Hematopoietic multipotent progenitor cell treated with erythropoietin and hydrocortisone succinate and interleukin-3 and kit ligand, for 4 days (in vitro differentiated cells): ENCODE measurements at regions not wholly inside any gene's neighbourhood (a gene's known extent, or its start where the extent isn't known, plus 50 kb on each side); places are given as distances from the start of the nearest gene placed in this dataset.

Experiments used
- DNase-seq: peaks from one replicate; pipeline ENCODE4 v3.0.0-alpha.2; 2015

DNA sequence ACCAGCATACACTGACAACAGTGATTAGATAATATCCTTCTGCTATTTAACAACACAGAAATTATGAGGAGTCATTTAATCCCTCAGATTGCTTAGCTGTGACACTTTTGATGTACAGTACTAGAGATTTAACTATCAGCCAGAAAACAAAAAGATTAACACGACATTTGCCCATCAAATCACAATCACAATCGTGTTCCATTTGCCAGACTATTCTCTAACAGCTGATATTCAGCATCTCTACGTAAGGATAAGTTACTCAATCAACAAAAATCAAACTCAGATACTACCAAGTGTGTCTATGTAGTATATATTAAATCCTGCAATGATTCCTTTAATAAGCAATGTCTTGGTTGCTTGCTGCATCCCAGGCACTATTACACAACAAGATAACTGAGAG lies 558.7 kb upstream of the USP15 start:
- DNase-seq: no peak

DNA sequence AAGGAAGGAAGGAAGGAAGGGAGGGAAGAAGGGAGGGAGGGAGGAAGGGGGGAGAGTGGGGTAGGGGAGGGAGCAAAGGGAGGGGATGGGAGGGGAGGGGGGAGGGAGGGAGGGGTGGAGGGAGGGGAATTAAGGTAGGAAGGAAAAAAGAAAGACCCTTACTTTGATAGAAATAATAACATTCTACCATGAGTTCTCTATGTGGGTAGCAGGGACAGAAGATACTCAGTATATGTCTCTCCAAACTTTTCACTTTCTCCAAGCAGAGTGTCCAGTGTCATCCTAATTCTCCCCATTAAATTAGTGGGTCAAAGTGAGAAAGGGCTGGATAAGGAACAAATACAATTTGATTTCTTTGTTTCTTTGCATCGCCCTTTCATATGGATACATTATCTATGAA lies 553.4 kb upstream of the USP15 start:
- DNase-seq: no peak

DNA sequence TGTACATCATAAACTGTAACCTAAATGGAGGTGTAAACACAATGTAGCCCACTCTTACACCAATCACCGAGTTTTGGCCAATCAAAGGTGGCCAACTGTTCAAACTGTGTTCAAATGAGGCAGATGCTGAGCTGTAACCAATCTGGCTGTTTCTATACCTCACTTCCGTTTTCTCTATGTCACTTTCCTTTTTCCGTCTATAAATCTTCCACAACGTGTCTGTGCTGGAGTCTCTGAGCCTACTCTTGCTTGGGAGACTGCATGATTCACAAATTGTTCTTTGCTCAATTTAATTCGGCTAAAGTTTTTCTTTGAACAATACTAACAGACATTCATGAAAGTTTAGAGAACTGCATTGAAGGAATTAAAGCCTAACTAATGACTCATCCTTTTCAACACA lies 547.1 kb upstream of the USP15 start:
- no peak for DNase-seq

DNA sequence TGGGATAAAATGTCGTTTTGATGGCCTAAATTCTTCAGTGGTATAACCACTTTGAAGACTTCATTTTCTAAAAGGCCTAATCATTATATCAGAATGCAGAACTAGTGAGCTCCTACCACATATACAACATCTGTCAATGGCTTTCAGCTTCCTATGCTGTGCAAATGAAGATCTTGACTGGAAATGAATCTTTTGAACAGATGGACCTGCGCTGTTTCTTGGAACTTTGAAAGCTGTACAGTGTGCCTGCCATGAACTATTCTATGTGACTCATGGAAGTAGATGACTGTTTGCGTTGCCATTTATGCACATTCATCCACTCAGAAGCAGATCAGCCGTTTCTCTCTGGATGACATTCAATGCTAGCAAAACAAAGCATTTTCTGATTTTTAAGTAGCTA lies 542.2 kb upstream of the USP15 start:
- DNase-seq: no peak

DNA sequence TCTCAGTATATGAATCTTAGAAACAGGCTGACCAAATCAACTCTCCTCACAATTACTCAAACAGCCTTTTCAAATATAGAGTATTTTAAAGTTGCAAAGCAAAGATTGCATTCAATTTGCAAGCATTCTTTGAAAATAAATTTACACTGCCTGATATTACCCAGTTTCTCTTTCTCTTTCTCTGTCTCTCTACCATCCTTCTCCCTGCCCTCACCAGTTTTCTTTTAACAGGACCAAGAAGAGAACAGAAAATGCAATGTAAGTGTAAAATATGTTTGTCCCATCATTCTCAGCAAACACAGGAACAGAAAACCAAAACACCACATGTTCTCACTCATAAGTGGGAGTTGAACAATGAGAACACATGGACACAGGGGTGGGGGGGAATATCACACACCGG lies 520.3 kb upstream of the USP15 start:
- DNase-seq: no peak

DNA sequence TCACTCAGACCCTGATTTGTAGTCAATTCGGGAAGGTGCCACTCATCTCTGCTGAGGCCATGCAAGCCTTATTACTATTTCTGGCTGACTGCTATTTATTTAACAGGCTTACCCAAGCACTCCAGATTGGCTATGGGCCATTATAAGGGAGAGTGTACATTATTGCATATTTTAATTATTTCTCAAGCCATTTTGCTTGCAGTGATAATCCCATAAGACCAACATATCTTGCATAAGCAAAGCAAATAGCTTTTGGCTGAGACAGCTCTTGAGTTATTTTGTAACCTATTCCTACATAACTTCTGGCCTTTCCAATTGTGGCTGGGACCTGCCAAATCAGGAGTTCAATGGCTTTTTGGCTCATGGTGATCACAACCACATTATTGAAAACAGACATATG lies 509.6 kb upstream of the USP15 start:
- DNase-seq: no peak

DNA sequence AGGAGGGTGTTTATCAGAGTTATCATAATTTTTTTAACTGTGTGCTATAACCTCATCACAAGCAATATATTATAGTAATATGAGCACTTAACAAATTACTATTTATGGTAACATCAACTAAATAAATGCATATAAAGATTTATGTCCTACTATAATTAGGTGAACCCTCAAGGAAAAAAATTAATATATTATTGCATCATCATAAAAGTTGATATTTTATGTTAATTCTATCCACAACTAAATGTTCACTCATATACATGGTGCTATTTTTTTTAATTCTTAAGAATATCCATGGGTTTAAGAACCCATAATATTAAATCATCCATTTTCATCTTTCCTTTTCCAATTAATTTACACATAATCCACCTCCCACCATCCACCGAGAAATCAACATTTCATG lies 506.0 kb upstream of the USP15 start:
- no peak for DNase-seq

DNA sequence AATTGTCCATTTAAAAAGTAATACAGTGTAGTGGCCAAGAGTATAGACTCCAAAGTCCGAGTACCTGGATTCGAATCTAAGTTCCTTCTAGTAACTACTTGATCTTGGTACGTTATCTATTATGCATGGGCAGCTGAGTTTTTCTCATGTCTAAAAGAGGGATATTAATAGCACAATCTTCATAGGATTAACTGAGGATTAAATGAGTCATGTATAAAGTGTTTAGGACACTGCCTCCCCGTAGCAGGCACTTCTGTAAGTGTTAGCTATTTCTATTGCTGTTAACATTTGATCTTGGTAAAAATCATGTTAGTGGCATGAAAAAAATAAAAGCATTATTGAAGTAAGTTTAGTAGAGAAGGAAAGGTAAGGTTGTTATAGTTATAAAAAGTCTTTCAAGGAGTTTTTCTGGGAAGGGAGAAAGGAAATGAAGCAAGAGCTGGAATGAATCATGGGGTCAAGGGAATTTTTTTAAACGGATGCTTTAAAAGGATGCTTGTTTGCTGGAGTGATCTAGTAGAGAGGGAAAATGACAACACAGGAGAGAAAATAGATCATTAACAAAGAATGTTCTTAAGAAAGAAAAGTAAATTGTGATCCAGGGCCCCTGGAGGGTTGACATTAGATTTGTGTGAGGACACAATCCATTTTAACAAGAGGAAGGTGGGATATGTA lies 502.2 kb upstream of the USP15 start:
- no peak for DNase-seq

DNA sequence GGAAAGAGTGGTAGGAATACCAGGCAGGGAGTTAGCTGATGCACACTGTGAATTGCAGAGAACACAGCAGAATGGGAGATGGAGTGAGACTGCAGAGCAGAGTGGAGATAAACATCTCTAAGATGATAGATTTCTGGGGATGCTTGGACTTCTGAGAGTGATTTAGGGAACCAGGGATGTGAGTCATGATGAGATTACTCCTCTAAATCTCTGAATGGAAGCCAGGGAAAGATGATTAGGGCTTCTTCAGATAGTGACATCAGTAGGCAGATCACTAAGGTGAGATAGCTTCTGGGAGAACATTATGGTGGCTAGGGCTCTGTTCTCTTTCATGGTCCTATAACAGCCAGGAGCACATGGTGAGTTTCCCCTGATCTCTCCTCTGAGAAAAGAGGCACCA lies 501.5 kb upstream of the USP15 start:
- DNase-seq: no peak

DNA sequence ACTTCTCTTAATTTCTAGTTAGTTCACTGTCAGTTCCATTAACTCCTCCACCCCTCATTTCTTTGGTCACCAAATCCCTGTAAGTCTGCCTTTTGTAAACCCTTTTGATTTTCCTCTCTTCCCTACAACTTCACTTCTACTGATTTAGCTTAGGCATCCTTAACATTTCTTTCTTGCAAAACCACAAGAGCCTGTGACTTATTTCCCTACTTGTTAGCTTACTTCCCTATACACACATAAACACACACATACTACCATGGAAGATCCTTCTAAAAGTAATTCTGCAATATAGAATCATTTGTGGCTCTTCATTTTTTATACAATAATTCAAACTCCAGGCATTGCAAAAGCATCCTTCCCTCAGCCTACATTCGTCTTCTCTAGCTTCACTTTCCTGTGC lies 494.3 kb upstream of the USP15 start:
- peak; percentile 3 for DNase-seq

DNA sequence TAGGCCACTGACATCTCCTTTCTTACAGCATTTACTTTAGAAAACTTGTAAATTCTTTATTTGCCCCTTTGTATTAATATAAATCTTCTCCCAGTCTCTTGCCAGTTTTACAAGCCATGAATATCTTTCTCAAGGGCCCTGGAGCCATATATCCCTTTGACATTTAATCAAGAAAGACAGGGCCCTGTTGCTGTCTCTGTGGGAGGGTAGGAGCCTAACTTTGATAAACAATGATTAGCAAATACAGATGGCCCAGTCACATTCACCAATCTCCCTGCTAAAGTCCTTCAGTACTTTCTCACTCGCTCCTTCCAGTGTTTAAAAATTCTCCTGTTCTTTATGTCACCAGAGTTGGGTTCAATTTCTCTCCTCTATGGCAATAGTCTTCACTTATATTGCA lies 479.8 kb upstream of the USP15 start:
- no peak for DNase-seq

DNA sequence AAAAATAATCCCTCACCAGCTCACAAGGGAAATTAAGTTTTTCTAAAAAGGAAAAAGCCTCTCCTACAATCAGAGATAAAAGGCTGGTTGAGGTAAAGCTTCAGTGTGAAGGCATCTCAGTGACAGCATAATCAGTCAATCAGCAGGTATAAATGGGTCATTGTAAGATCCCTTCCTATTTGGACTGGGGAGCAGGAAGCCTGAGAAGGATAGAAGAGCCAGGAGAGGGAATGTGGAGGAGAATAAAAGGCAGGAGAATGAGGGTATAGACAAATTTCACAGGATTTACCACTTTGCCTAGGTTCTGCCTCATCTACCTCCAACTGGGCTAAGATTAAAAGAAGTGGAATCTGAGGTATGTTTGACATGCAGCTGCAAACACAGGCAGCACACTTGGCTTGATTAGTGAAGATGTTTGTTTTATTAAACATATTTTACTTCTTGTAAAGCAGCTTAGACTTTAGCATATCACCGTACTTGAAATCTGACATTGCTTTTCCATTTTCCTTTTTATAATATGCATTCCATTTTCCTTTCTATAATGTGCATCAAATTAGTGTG lies 479.1 kb upstream of the USP15 start:
- DNase-seq: no peak

DNA sequence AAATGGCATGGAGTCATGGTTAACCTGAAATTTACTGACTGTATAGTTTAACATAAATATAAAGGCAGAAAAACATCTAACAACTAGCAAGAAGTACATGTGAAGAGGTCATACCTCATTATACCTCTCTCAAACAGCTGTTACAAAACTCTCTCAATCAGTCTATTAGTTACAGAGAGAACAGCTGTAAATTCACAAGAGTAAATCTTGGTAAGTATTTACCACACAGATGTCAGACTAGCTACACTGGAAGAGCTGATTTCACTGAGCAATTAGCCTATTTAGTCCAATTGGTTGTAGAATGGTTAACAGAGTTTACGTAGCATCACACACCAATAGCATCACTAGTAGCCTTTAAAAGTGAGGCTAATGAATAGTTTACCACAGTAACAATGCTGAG lies 463.4 kb upstream of the USP15 start:
- DNase-seq: no peak

DNA sequence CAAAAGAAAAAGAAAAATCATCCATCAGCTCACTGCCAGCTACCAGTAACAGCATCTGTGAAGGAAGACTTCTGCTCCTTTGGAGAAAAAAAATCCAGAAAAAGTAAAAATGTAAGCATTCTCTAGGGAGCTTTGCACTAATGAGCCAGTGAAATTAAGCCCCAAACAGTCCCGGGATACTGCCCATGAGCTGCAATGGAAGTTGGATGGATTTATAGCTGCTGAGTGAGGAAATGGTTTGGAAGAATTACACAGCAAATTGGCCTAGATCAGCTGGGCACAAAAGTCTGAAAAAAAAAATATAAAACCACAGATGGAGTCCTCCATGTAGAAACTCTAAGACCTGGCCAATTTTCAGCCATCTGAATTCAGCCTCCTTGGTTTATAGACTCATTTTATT lies 462.9 kb upstream of the USP15 start:
- no peak for DNase-seq

DNA sequence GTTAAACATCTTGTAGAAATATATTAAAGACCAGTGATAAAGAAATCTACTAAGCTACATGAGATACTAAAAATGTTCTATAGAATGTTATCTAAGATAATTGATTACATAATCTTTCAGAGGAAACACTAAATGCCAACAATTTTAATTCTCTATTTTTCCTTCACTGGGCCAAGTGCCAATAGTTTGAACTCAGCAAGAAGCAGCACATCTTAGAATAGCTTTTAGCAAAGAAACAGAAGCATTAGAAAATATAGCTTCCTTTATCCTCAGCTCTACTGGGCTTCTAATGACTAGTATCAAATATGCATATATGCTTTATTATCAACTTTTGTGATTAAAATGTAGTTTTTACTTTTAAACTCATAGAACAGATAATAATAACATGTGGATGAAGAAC lies 461.4 kb upstream of the USP15 start:
- peak; percentile 10 for DNase-seq

DNA sequence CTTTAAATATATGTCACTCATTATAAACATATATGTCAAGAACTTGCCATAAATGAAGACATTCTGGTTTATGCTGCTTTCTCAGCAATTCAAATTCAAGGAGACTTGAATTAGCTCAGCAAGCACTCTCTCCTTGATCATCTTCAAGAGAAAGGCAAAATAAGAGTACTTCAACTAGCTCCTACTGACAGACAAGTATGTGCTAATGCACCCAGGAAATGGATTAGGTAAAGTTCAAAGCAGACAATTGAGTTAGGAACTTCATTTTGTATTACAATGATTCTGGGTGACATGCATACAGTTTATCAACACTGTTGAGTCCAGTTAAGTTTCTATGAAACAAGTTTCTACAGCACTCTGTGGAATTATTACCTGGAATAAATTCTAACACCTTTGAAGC lies 455.9 kb upstream of the USP15 start:
- DNase-seq: no peak

DNA sequence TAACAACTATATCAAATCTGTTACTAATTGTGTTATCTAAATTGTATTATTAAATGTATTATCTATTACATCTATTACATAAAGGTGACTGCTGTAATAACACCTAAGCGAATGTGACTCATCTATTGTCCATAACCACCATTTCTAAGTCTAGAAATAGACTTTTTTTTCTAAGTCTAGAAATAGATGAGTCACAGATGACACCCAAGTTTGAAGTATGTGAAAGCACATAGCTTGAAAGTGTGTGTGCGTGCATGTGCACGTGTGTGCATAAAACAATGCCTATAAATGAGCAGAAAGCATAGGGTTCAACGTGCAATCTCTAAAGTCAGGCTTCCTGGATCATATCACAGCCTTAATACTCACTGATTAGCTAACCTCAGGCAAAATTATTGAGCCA lies 451.3 kb upstream of the USP15 start:
- no peak for DNase-seq

DNA sequence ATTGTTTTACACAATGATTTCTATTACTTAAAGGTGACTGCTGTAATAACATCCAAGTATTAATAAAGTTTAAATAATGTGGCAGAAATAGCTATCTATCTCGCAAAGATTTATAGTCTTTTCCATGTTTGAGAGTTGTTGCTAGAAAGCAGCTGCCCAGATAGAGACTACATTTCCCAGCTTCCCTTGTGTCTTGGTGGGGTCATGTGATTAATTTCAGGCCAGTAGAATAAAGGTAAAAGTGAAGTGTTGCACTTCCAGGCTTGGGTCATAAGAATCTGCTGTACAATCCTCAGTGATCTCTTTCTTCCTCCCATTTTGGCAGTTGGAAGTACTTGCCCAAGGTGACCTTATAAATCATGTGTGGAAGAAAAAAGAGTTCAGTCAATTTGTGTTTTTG lies 449.7 kb upstream of the USP15 start:
- DNase-seq: no peak

DNA sequence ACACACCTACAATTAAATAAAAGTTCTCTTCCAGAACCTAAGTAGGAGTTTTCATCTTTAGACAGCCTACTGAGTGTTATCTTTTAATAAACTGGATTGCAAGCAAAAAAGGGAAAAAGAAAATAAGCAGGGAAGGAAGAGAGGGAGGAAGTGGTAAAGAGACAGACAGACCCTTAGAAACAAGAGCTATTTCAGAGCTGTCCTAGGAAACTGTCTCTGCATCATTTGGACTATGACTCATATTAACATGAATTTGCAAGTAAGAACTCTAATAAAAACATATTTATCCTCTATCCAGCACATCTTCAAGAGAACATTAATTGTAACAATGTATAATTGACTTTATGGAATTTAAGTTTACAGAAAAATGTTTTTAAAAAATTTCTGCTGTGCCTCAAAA lies 438.8 kb upstream of the USP15 start:
- DNase-seq: peak; percentile 28

DNA sequence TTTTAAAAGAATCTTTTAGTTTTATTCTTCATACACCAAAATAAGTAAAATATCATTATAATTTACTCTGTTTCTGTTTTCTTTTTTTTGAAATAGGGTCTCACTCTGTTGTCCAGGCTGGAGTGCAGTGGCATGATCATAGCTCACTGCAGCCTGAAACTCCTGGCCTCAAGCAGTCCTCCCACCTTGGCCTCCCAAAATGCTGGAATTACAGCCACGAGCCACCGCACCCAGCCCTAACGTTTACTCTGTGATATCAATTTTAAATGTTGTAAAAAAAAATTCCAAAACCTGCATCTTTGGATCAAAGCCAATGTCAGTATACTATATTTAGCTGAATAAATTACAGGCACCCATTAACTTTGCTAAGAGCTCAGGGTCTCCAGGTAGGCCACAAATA lies 437.1 kb upstream of the USP15 start:
- no peak for DNase-seq

DNA sequence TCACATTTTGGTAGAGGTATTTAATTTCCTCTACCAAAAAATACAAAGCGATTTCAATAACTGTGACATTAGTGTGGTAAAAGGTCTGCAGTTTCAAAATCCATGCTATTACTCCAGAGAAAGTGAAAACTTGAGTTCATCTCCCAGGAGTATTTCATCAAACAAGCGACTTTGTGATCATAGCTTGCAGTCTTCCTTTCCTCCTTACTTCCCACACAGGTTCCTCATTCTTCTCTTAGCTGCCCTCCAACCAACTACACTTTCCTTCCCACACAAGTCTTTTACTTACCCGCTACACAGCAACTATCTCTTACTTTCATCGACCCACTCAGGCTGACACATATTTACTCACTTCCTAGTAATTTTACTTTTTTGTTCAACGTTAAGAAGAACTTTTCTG lies 413.4 kb upstream of the USP15 start:
- no peak for DNase-seq

DNA sequence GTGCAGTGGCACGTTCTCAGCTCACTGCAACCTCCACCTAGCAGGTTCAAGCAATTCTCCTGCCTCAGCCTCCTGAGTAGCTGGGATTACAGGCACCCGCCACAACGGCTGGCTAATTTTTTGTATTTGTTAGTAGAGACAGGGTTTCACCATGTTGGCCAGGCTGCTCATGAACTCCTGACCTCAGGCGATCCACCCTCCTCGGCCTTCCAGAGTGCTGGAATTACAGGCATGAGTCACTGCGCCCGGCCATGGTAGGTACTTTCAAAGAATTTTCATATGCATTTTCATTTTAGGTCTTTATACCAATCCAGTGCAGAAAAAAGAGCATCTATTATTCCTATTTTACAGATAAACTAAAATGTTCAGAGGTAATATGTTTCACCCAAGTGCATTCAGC lies 411.3 kb upstream of the USP15 start:
- DNase-seq: no peak

DNA sequence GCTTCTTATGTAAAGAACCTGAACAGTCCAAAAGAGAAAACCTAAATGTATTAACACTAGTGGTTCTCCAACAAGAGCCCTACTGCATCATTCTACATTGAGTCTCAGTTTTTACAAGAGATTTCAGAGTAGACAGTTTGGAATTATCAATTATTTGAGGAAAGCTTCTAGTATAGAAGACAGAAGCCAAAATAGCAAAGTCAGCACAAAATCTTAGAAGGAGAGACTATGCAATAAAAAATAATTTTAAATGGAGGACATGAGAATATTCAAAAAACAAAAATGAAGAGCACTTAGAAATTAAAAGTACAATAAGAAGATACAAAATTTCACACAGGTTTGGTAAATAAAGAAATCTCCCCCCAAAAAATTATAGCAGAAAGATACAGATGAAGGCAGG lies 406.3 kb upstream of the USP15 start:
- DNase-seq: no peak

DNA sequence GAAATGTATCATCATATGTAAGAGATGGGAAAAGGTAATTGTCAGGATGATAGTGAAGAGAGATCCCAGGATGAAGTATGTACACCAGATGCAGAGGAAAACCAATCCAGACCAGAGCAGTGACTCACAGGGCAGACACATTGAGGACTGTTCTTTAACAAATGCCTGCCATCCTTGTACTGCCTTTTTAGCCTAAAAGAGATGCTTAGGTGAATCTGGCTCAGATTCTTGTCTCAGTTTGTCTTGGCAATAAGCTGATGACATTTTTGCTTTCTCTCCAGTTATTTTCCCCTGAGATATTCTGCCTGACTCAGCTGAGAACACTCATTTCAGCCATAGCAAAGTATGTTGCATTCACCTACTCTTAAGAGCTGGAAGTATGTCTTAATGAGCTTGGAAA lies 405.3 kb upstream of the USP15 start:
- no peak for DNase-seq

DNA sequence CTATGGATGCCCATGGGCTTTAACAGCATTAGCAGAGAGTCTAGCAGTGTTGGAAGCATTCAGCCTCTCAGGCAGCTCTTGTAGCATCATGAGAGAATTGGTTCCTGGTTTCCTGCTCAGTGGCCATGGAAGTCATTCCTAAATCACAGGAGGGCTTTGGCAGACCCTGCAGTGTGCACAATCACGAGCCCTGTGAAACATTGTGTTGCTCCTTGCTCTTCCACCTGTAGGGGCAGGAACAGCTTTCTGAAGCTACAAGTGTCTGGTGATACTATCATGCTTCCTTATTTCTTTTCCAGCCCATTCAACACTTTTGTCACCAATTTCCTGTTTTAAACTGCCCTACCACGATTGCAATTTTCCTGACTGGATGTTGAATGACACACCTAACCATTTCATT lies 402.2 kb upstream of the USP15 start:
- no peak for DNase-seq

DNA sequence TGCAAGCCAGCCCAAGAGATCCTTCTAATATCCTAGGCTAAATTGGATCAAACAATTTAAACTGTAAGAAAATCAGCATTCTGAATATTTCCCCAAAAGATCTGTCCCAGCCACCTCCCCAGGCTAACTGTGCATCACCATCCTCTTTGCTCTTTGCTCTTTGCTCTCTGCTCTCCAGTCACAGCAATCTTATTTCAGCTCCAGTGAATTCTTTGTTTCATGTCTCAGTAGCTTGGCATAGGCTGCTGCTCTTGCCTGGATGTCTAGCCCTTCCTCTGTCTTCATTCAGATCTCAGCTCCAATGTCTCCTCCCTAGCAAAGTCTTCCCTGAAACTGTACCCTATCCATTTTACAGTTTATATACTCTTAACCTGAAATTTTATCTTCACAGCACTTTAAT lies 399.8 kb upstream of the USP15 start:
- no peak for DNase-seq
